ENCODE measurements at regions not wholly inside any gene's neighbourhood (a gene's known extent, or its start where the extent isn't known, plus 50 kb on each side); places are given as distances from the start of the nearest gene placed in this dataset.

GRCh38 chr9:111276431-111277128 is 53.4 kb downstream of the OR2K2 start:
- H3K79me2 ChIP-seq (ENCODE audit: control insufficient read depth, low read length): no peaks in the 10 kb centered on the region
- no peak overlapping the region for H3K4me2 ChIP-seq (ENCODE audit: low read length)
- no peaks in the 10 kb centered on the region for H3K9me3 ChIP-seq (ENCODE audit: control insufficient read depth, insufficient read depth, low read length)
- no peaks in the 10 kb centered on the region for H4K20me1 ChIP-seq (ENCODE audit: control insufficient read depth, insufficient read depth, low read depth, low read length)
- H3K4me3 ChIP-seq (ENCODE audit: low read length): no peak overlapping the region
- H3K4me1 ChIP-seq (ENCODE audit: control insufficient read depth, low read length): no peaks in the 10 kb centered on the region
- no peaks in the 10 kb centered on the region for H3K36me3 ChIP-seq (ENCODE audit: control insufficient read depth, low read length)
- H3K9me2 ChIP-seq (replicated peaks; ENCODE audit: control insufficient read depth, low read length): no peaks in the 10 kb centered on the region
- no peaks in the 10 kb centered on the region for H3K27me3 ChIP-seq (ENCODE audit: control insufficient read depth, low read length)
- no peaks in the 10 kb centered on the region for H3F3A ChIP-seq (ENCODE audit: control insufficient read depth, insufficient read depth)
- no peak overlapping the region for H3K27ac ChIP-seq (ENCODE audit: low read depth, low read length)
- TF ChIP-seq EZH2phosphoT487 (IDR thresholded peaks at IDR 0.05; ENCODE audit: borderline replicate concordance, low read length): no peak
- no peak for TF ChIP-seq CTCF (IDR thresholded peaks at IDR 0.05; ENCODE audit: low read depth, low read length, poor library complexity, severe bottlenecking)

- Histone ChIP-seq H3K4me2 (ENCODE audit: low read length) (no peak overlapping the region), H3K27ac (ENCODE audit: low read depth, low read length) (no peak overlapping the region), H3K9me3 (ENCODE audit: control insufficient read depth, insufficient read depth, low read length) (no peaks in the 10 kb centered on the region), H3K9me2 (replicated peaks; ENCODE audit: control insufficient read depth, low read length) (no peaks in the 10 kb centered on the region), H3K4me3 (ENCODE audit: low read length) (no peak overlapping the region), H3K27me3 (ENCODE audit: control insufficient read depth, low read length) (no peaks in the 10 kb centered on the region), H3K4me1 (ENCODE audit: control insufficient read depth, low read length) (no peaks in the 10 kb centered on the region), H3K36me3 (ENCODE audit: control insufficient read depth, low read length) (no peaks in the 10 kb centered on the region), H3K79me2 (ENCODE audit: control insufficient read depth, low read length) (no peaks in the 10 kb centered on the region), H3F3A (ENCODE audit: control insufficient read depth, insufficient read depth) (no peaks in the 10 kb centered on the region), H4K20me1 (ENCODE audit: control insufficient read depth, insufficient read depth, low read depth, low read length) (no peaks in the 10 kb centered on the region)
- no peak for TF ChIP-seq EZH2phosphoT487 (IDR thresholded peaks at IDR 0.05; ENCODE audit: borderline replicate concordance, low read length)
- no peak for TF ChIP-seq CTCF (IDR thresholded peaks at IDR 0.05; ENCODE audit: low read depth, low read length, poor library complexity, severe bottlenecking)
Observed at GRCh38 chr9:111274737-111275136, 55.3 kb downstream of the OR2K2 start.

GRCh38 chr9:111272581-111272980 is 57.4 kb downstream of the OR2K2 start:
- Histone ChIP-seq H3K9me3 (ENCODE audit: control insufficient read depth, insufficient read depth, low read length) (no peaks in the 10 kb centered on the region), H3F3A (ENCODE audit: control insufficient read depth, insufficient read depth) (no peaks in the 10 kb centered on the region), H3K9me2 (replicated peaks; ENCODE audit: control insufficient read depth, low read length) (no peaks in the 10 kb centered on the region), H3K36me3 (ENCODE audit: control insufficient read depth, low read length) (no peaks in the 10 kb centered on the region), H4K20me1 (ENCODE audit: control insufficient read depth, insufficient read depth, low read depth, low read length) (no peaks in the 10 kb centered on the region), H3K4me3 (ENCODE audit: low read length) (no peak overlapping the region), H3K4me1 (ENCODE audit: control insufficient read depth, low read length) (no peaks in the 10 kb centered on the region), H3K27me3 (ENCODE audit: control insufficient read depth, low read length) (no peaks in the 10 kb centered on the region), H3K27ac (ENCODE audit: low read depth, low read length) (no peak overlapping the region), H3K79me2 (ENCODE audit: control insufficient read depth, low read length) (no peaks in the 10 kb centered on the region), H3K4me2 (ENCODE audit: low read length) (no peak overlapping the region)
- TF ChIP-seq EZH2phosphoT487 (IDR thresholded peaks at IDR 0.05; ENCODE audit: borderline replicate concordance, low read length): no peak
- TF ChIP-seq CTCF (IDR thresholded peaks at IDR 0.05; ENCODE audit: low read depth, low read length, poor library complexity, severe bottlenecking): no peak
